Stomach (tissue), 8 donors: ENCODE measurements at regions not wholly inside any gene's neighbourhood (a gene's known extent, or its start where the extent isn't known, plus 50 kb on each side); places are given as distances from the start of the nearest gene placed in this dataset.
"Not testable (repeated sequence)": the region's sequence is repeated elsewhere in the genome, so short reads cannot be mapped to it uniquely, and the experiment has no call there.

Source experiments
- DNase-seq, 2 donors: peaks; one replicate each; pipeline versions ENCODE4 v3.0.0 to v3.0.0-alpha.2; 2013 to 2019
- H3K27ac ChIP-seq, 5 donors: fragments of 200-600 bp in 4 of 5; sonication (generic) in 4 of 5; one replicate each; pipeline ENCODE4 v1.5.1; 2013 to 2019; ENCODE audit warnings: mild to moderate bottlenecking in 1 of 5, moderate library complexity in 1 of 5
- H3K27me3 ChIP-seq, 3 donors: fragments of 200-600 bp; sonication (generic); one replicate each; pipeline ENCODE4 v1.5.1; 2017 to 2019; ENCODE audit warnings: mixed run types in 1 of 3
- H3K36me3 ChIP-seq, 4 donors: fragments of 200-600 bp; sonication (generic); 1 replicate in 3 of 4; 2 replicates in 1 of 4; pipeline ENCODE4 v1.5.1; 2016 to 2019
- H3K4me1 ChIP-seq, 4 donors: fragments of 200-600 bp; sonication (generic); one replicate each; pipeline ENCODE4 v1.5.1; 2016 to 2019
- H3K4me3 ChIP-seq, 4 donors: fragments of 200-600 bp; sonication (generic) in 3 of 4; one replicate each; pipeline ENCODE4 v1.5.1; 2016 to 2019; ENCODE audit warnings: mild to moderate bottlenecking in 1 of 4
- H3K9me3 ChIP-seq, 4 donors: fragments of 200-600 bp; sonication (generic); one replicate each; pipeline ENCODE4 v1.5.1; 2016 to 2019
- EP300 ChIP-seq: sonication (generic); formaldehyde crosslinking; IDR thresholded peaks from one replicate; pipeline ENCODE4 v1.6.1; 2017; ENCODE audit warnings: antibody characterized with exemption
- POLR2A ChIP-seq, 4 donors: fragments of 450-650 bp; IDR thresholded peaks; one replicate each; pipeline ENCODE4 v1.6.1; 2016; ENCODE audit warnings: antibody characterized with exemption in 4 of 4, control low read depth in 2 of 4, mild to moderate bottlenecking in 1 of 4, moderate library complexity in 1 of 4
- POLR2AphosphoS5 ChIP-seq, 3 donors: sonication (generic); formaldehyde crosslinking; IDR thresholded peaks; one replicate each; pipeline ENCODE4 v1.6.1; 2016; ENCODE audit warnings: antibody characterized with exemption in 3 of 3
- WGBS, 5 donors: extraction: QIAGEN DNeasy Blood & Tissue Kit in 3 of 5; methylation state at CpG; one replicate each; pipeline versions ENCODE4 v1.1.5 to v1.1.7; 2013 to 2018; 5-methylcytosine and 5-hydroxymethylcytosine counted together
- intact Hi-C: fragments of 100-400 bp; cut with DNase I; formaldehyde crosslinking; loops from one replicate; pipeline ENCODE4 v1.15.1; 2023; ENCODE audit warnings: low total_unique reads
- TF ChIP-seq, protein P1 (sequence below), 7 experiments: fragments of 450-650 bp in 4 of 7; fragments of 200-600 bp in 3 of 7; sonication (generic) in 3 of 7; IDR thresholded peaks; one replicate each; pipeline ENCODE4 v1.5.1; 2016 to 2019; ENCODE audit warnings: antibody characterized with exemption in 7 of 7, control low read depth in 2 of 7, mild to moderate bottlenecking in 1 of 7
- donor health status: healthy with polysubstance abuse.
- donor health status: Bipolar disorder and iron deficiency.
- donor health status: healthy.

GRCh38 chr2:114018464-114018863 is 128.6 kb downstream of the ACTR3 start:
- DNase-seq, H3K27me3 ChIP-seq, H3K4me1 ChIP-seq, H3K36me3 ChIP-seq, H3K27ac ChIP-seq, intact Hi-C loops, H3K4me3 ChIP-seq: not testable (repeated sequence)
- peaks cover 0 to 18% (median 7%) of the 10 kb centered on the region in 4 donors for H3K9me3 ChIP-seq
- 78 to 88% (median 83%) methylated on average over 6 to 7 of the region's 7 CpGs for WGBS, 5 donors

DNA sequence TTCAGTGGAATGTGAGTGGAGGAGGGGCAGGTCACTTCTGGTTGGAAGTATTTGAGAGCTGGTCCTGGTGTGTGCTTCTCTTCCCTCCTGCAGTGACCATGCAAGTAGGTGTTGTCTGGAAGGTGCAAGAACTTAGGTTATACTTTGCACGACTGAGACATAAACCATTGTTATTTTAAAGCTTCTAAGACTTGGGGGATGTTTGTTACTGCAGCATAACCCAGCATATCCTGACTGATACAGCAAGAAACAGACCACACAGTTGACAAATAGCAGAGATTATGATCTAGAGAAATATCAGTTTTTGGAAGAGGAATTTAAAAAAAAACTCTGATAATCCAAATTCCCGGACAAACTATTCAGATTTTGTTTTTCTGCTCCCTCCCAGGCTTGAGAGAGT is 130.8 kb downstream of the ACTR3 start:
- intact Hi-C loops: no loop called here
- no peaks in the 10 kb centered on the region for H3K36me3 ChIP-seq
- no peaks in the 10 kb centered on the region for H3K27me3 ChIP-seq
- no peak overlapping the region for H3K4me3 ChIP-seq
- 59 to 77% (median 68%) methylated on average over 2 of the region's 2 CpGs for WGBS, 5 donors
- no peak overlapping the region for H3K27ac ChIP-seq
- peaks cover 0 to 18% (median 7%) of the 10 kb centered on the region in 4 donors for H3K9me3 ChIP-seq
- no peaks in the 10 kb centered on the region for H3K4me1 ChIP-seq
- TF ChIP-seq POLR2A (IDR thresholded peaks at IDR 0.05) (no peak), EP300 (no peak), POLR2AphosphoS5 (IDR thresholded peaks at IDR 0.05) (no peak)
- TF ChIP-seq, protein P1, sequence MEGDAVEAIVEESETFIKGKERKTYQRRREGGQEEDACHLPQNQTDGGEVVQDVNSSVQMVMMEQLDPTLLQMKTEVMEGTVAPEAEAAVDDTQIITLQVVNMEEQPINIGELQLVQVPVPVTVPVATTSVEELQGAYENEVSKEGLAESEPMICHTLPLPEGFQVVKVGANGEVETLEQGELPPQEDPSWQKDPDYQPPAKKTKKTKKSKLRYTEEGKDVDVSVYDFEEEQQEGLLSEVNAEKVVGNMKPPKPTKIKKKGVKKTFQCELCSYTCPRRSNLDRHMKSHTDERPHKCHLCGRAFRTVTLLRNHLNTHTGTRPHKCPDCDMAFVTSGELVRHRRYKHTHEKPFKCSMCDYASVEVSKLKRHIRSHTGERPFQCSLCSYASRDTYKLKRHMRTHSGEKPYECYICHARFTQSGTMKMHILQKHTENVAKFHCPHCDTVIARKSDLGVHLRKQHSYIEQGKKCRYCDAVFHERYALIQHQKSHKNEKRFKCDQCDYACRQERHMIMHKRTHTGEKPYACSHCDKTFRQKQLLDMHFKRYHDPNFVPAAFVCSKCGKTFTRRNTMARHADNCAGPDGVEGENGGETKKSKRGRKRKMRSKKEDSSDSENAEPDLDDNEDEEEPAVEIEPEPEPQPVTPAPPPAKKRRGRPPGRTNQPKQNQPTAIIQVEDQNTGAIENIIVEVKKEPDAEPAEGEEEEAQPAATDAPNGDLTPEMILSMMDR (IDR thresholded peaks at IDR 0.05): no peak
- DNase-seq: no peak

DNA sequence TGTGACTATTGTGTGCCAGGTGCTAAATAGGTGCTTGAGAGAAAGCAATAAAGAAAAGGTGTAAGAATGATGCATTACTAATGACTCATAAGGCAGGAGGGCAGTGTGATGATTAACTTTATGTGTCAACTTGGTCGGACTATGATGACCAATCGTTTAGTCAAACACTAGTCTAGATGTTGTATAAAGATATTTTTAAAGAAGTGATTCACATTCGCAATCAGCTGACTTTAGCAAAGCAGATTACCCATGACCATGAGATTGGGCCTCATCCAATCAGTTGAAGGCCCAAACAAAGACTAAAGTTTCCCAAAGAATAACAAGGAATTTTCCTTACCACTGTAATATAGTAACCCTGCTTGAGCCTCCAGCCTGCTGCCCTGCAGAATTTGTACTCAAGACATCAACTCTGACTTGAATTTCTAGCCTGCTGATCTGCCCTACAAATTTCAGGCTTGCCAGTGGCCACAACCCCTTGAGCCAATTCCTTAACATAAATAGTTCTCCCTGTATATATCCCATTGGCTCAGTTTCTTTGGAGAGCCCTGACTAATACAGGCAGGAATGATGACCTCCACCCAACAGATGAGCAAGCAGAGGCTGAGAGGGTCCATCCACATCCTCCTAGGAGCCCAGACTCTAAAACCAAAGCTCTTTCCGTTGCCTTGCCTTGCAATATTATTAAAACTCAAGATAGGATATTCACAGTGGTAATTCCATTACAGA is 132.6 kb downstream of the ACTR3 start:
- Histone ChIP-seq H3K27me3 (no peaks in the 10 kb centered on the region), H3K9me3 (peaks cover 0 to 18% (median 7%) of the 10 kb centered on the region in 4 donors), H3K4me3 (no peak overlapping the region), H3K27ac (no peak overlapping the region), H3K4me1 (no peaks in the 10 kb centered on the region), H3K36me3 (no peaks in the 10 kb centered on the region)
- 46 to 58% (median 51%) methylated on average over 4 of the region's 4 CpGs for WGBS, 5 donors
- intact Hi-C loops: no loop called here
- no peak for DNase-seq
- TF ChIP-seq, protein P1 (IDR thresholded peaks at IDR 0.05): no peak
- TF ChIP-seq POLR2A (IDR thresholded peaks at IDR 0.05) (no peak), POLR2AphosphoS5 (IDR thresholded peaks at IDR 0.05) (peak in 1 of 3 donors; percentile 12), EP300 (no peak)

- Histone ChIP-seq H3K36me3 (no peaks in the 10 kb centered on the region), H3K9me3 (peaks cover 0 to 17% (median 9%) of the 10 kb centered on the region in 4 donors), H3K27ac (no peak overlapping the region), H3K27me3 (no peaks in the 10 kb centered on the region), H3K4me3 (no peak overlapping the region), H3K4me1 (no peaks in the 10 kb centered on the region)
- TF ChIP-seq POLR2AphosphoS5 (IDR thresholded peaks at IDR 0.05) (no peak), EP300 (no peak), POLR2A (IDR thresholded peaks at IDR 0.05) (no peak)
- TF ChIP-seq, protein P1 (IDR thresholded peaks at IDR 0.05): no peak
- WGBS, 5 donors: 82 to 91% (median 84%) methylated on average over 6 of the region's 6 CpGs
- DNase-seq: no peak
- intact Hi-C loops: no loop called here
Observed at GRCh38 chr2:114024326-114024725, 134.4 kb downstream of the ACTR3 start.

DNA sequence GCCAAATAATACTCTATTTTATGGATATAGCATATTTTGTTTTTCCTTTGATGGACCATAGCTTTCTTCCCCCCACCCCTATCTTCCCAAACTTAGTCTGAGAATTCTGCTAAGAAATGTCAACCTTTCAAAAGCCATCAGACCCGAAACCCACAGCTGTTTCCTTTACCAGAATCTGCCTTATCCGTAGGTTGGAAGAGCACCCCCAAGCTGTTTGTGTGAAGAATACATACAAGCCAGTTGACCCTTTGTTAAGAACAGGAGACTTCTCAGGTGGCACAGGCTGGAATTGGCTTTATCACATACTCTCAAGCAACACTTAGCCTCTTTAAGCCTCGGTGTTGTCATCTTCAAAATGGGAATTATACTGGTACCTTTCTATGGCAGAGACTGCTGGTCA is 135.1 kb downstream of the ACTR3 start:
- WGBS, 5 donors: 71 to 80% (median 78%) methylated on average over 3 of the region's 3 CpGs
- Histone ChIP-seq H3K27ac (no peak overlapping the region), H3K36me3 (no peaks in the 10 kb centered on the region), H3K27me3 (no peaks in the 10 kb centered on the region), H3K4me1 (no peaks in the 10 kb centered on the region), H3K9me3 (peaks cover 0 to 17% (median 9%) of the 10 kb centered on the region in 4 donors), H3K4me3 (no peak overlapping the region)
- TF ChIP-seq, protein P1 (IDR thresholded peaks at IDR 0.05): no peak
- no peak for TF ChIP-seq POLR2A (IDR thresholded peaks at IDR 0.05)
- no peak for TF ChIP-seq EP300
- TF ChIP-seq POLR2AphosphoS5 (IDR thresholded peaks at IDR 0.05): no peak
- intact Hi-C loops: no loop called here
- DNase-seq: no peak
